Nephron (organoid): ENCODE measurements at regions not wholly inside any gene's neighbourhood (a gene's known extent, or its start where the extent isn't known, plus 50 kb on each side); places are given as distances from the start of the nearest gene placed in this dataset.

Source experiments
- H3K27ac Mint-ChIP-seq, 3 experiments: 2 replicates each; pipeline ENCODE4 v1.8.0; 2020; ENCODE audit warnings: mixed read lengths in 3 of 3, mild to moderate bottlenecking in 2 of 3, moderate library complexity in 1 of 3
- H3K27me3 Mint-ChIP-seq: 2 replicates; pipeline ENCODE4 v1.8.0; 2021; ENCODE audit warnings: low read depth, mild to moderate bottlenecking, moderate library complexity, mixed read lengths
- H3K36me3 Mint-ChIP-seq: 2 replicates; pipeline ENCODE4 v1.8.0; 2020; ENCODE audit warnings: low read depth, mixed read lengths
- H3K4me1 Mint-ChIP-seq: 2 replicates; pipeline ENCODE4 v1.8.0; 2020; ENCODE audit warnings: mixed read lengths
- H3K4me3 Mint-ChIP-seq, 3 experiments: 2 replicates each; pipeline ENCODE4 v1.8.0; 2020; ENCODE audit warnings: mild to moderate bottlenecking in 3 of 3, mixed read lengths in 3 of 3, moderate library complexity in 2 of 3
- H3K9me3 Mint-ChIP-seq: 2 replicates; pipeline ENCODE4 v1.8.0; 2020; ENCODE audit warnings: mixed read lengths
- CTCF ChIP-seq, 3 experiments: fragments of 200-600 bp; sonication (generic); IDR thresholded peaks; one replicate each; pipeline ENCODE4 v1.5.0; 2021; ENCODE audit warnings: antibody characterized with exemption in 3 of 3; ENCODE audit not compliant: unreplicated experiment in 3 of 3

DNA sequence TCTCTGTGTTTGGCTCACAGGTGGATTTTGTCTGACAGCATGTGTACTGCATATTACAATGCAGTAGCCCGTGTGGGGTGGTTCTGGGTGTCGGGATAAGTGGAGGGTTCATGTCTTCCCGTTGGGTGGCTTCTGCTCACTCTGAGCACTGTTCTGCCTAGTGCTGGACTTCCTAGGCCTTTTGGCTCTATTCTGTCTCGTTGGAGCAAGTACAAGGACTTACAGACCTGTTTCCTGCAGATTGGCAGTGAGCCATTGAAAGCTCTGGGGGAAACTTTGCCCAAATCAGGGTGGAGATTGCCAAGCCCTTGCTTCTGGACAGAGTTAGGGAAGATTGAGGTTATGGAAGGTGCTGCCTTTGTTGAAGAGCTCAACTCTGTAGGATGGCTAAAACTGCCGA is 91.1 kb upstream of the SLC4A4 start:
- H3K4me3 Mint-ChIP-seq: no peak overlapping the region
- no peak overlapping the region for H3K27ac Mint-ChIP-seq
- TF ChIP-seq CTCF (IDR thresholded peaks at IDR 0.05; ENCODE audit: unreplicated experiment in 3 of 3): no peak
- no peaks in the 10 kb centered on the region for H3K27me3 Mint-ChIP-seq
- peaks cover 24% of the 10 kb centered on the region for H3K4me1 Mint-ChIP-seq
- no peaks in the 10 kb centered on the region for H3K9me3 Mint-ChIP-seq
- no peaks in the 10 kb centered on the region for H3K36me3 Mint-ChIP-seq

- Mint-ChIP-seq H3K9me3 (no peaks in the 10 kb centered on the region), H3K4me1 (peaks cover 37% of the 10 kb centered on the region), H3K27ac (no peak overlapping the region), H3K27me3 (no peaks in the 10 kb centered on the region), H3K36me3 (no peaks in the 10 kb centered on the region), H3K4me3 (no peak overlapping the region)
- no peak for TF ChIP-seq CTCF (IDR thresholded peaks at IDR 0.05; ENCODE audit: unreplicated experiment in 3 of 3)
These were observed 87.6 kb upstream of the SLC4A4 start for GRCh38 chr4:71251261-71251660.

GRCh38 chr4:71253545-71253944 is 85.3 kb upstream of the SLC4A4 start:
- no peaks in the 10 kb centered on the region for H3K9me3 Mint-ChIP-seq
- H3K4me1 Mint-ChIP-seq: peaks cover 37% of the 10 kb centered on the region
- no peak for TF ChIP-seq CTCF (IDR thresholded peaks at IDR 0.05; ENCODE audit: unreplicated experiment in 3 of 3)

GRCh38 chr4:71254451-71255012 is 84.3 kb upstream of the SLC4A4 start:
- peaks cover 42% of the 10 kb centered on the region for H3K4me1 Mint-ChIP-seq

More at GRCh38 chr4:71253545-71253944, 85.3 kb upstream of the SLC4A4 start:
- Mint-ChIP-seq H3K4me3 (no peak overlapping the region), H3K27ac (no peak overlapping the region), H3K27me3 (no peaks in the 10 kb centered on the region), H3K36me3 (no peaks in the 10 kb centered on the region)

DNA sequence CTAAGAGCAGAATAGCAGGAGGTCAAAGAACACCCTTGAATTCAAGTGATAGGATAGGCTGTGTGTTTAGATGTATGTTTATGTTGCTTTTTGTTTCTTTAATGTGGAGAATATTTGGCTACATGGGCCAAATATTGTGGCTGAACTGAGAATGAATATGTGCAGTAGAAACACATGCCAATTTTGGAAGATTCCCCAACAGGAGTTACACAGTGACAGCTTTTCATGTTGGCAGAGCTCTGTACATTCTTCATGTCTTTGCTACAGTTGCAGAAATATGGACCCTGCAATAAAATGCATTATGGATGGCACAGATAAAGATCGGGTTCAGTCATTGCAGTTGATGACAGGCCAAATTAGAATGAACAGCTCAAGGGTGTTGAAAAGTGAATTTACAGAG is 82.8 kb upstream of the SLC4A4 start:
- peaks cover 44% of the 10 kb centered on the region for H3K4me1 Mint-ChIP-seq
- no peaks in the 10 kb centered on the region for H3K9me3 Mint-ChIP-seq
- no peak overlapping the region for H3K4me3 Mint-ChIP-seq
- H3K27me3 Mint-ChIP-seq: no peaks in the 10 kb centered on the region
- no peak overlapping the region for H3K27ac Mint-ChIP-seq
- TF ChIP-seq CTCF (IDR thresholded peaks at IDR 0.05; ENCODE audit: unreplicated experiment in 3 of 3): no peak
- no peaks in the 10 kb centered on the region for H3K36me3 Mint-ChIP-seq

More at GRCh38 chr4:71254451-71255012, 84.3 kb upstream of the SLC4A4 start:
- H3K36me3 Mint-ChIP-seq: no peaks in the 10 kb centered on the region
- no peak for TF ChIP-seq CTCF (IDR thresholded peaks at IDR 0.05; ENCODE audit: unreplicated experiment in 3 of 3)
- no peaks in the 10 kb centered on the region for H3K9me3 Mint-ChIP-seq
- H3K4me3 Mint-ChIP-seq: no peak overlapping the region
- H3K27ac Mint-ChIP-seq: no peak overlapping the region
- H3K27me3 Mint-ChIP-seq: no peaks in the 10 kb centered on the region

- TF ChIP-seq CTCF (IDR thresholded peaks at IDR 0.05; ENCODE audit: unreplicated experiment in 3 of 3): no peak
- no peak overlapping the region for H3K4me3 Mint-ChIP-seq
- H3K27me3 Mint-ChIP-seq: no peaks in the 10 kb centered on the region
- H3K9me3 Mint-ChIP-seq: no peaks in the 10 kb centered on the region
- no peak overlapping the region for H3K27ac Mint-ChIP-seq
- H3K4me1 Mint-ChIP-seq: peaks cover 41% of the 10 kb centered on the region
- H3K36me3 Mint-ChIP-seq: no peaks in the 10 kb centered on the region
These were observed 81.1 kb upstream of the SLC4A4 start for GRCh38 chr4:71257761-71258160.
